ENCODE measurements at regions not wholly inside any gene's neighbourhood (a gene's known extent, or its start where the extent isn't known, plus 50 kb on each side); places are given as distances from the start of the nearest gene placed in this dataset.
A peak's percentile ranks its signal among the peaks of the same experiment; 100 is the strongest.

DNA sequence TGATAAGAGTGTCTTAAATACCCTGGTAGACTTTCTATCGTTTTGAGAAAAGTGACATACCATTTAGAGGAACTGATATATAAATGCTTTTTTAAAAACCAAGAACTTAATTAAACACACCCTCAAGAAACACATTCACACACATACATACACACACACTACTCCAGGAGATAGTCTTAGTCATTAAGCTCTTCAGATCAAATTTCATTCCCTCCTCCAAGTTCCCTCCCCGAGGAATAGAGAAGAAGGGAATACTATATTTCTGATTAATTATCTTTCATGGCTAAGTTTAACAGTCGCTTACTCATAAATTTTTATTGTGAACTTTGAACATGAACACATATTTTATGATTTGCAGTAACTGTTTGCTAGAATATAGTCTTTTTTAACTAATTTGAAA, 1109.5 kb downstream of the SLITRK1 start:
- Mint-ChIP-seq H3K36me3 (no peaks in the 10 kb centered on the region), H3K4me3 (no peak overlapping the region), H3K9me3 (peaks cover 0 to 9% (median 3%) of the 10 kb centered on the region in 8 donors), H3K27ac (no peak overlapping the region), H3K4me1 (no peaks in the 10 kb centered on the region), H3K27me3 (no peaks in the 10 kb centered on the region)
- H3K4me1 ChIP-seq (ENCODE audit: insufficient read depth, low read length): no peaks in the 10 kb centered on the region
- intact Hi-C loops (cut with micrococcal nuclease): no loop called here
- H3K4me3 ChIP-seq (ENCODE audit: low read length in 2 of 2): no peak overlapping the region
- no peaks in the 10 kb centered on the region for H3K27me3 ChIP-seq (ENCODE audit: insufficient read depth, low read length)
- POLR2A ChIA-PET (ENCODE audit: partially characterized antibody): no interaction called here
- no peak overlapping the region for H3K27ac ChIP-seq (ENCODE audit: low read depth, low read length)
- CTCF ChIA-PET (ENCODE audit: partially characterized antibody): no interaction called here
- DNase-seq: no peak
- no peaks in the 10 kb centered on the region for H3K36me3 ChIP-seq (ENCODE audit: insufficient read depth, low read length)
- no peaks in the 10 kb centered on the region for H3K9me3 ChIP-seq (ENCODE audit: control insufficient read depth in 1 of 2, low read length in 2 of 2)

DNA sequence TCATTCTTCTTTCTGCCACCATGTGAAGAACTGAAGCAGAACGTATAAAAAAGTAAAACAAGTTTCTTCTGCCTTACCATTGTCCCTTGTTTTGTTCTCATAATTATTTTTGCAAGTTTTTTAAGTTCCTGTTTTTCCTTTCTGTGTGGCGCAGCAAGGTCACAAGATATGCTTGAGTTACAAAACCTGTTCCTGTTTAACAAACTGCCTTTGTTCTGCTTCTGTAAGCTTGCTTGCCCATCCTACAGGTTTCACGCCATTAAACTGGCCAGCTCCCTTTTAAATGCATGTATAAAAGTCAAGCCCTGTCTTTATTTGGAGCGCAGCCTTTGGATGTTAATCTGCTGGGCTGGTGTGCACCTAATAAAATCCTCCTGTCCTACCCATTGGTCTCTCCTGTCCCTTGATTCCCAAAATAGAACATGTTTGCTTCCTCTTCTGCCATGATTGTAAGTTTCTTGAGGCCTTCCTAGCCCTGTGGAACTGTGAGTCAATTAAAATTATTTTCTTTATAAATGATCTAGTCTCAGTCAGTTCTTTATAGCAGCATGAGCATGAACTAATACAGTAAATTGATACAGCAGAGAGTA, 1115.4 kb downstream of the SLITRK1 start:
- Histone ChIP-seq H3K4me3 (ENCODE audit: low read length in 2 of 2) (no peak overlapping the region), H3K27me3 (ENCODE audit: insufficient read depth, low read length) (no peaks in the 10 kb centered on the region), H3K4me1 (ENCODE audit: insufficient read depth, low read length) (no peaks in the 10 kb centered on the region), H3K27ac (ENCODE audit: low read depth, low read length) (no peak overlapping the region), H3K36me3 (ENCODE audit: insufficient read depth, low read length) (no peaks in the 10 kb centered on the region), H3K9me3 (ENCODE audit: control insufficient read depth in 1 of 2, low read length in 2 of 2) (no peaks in the 10 kb centered on the region)
- DNase-seq: peak in 1 of 5 donors; percentile 22
- no peak overlapping the region for H3K27ac Mint-ChIP-seq
- H3K27me3 Mint-ChIP-seq: no peaks in the 10 kb centered on the region
- intact Hi-C loops (cut with micrococcal nuclease): no loop called here
- H3K9me3 Mint-ChIP-seq: peaks cover 2 to 17% (median 9%) of the 10 kb centered on the region in 8 donors
- POLR2A ChIA-PET (ENCODE audit: partially characterized antibody): no interaction called here
- H3K4me1 Mint-ChIP-seq: no peaks in the 10 kb centered on the region
- CTCF ChIA-PET (ENCODE audit: partially characterized antibody): no interaction called here
- no peaks in the 10 kb centered on the region for H3K36me3 Mint-ChIP-seq
- no peak overlapping the region for H3K4me3 Mint-ChIP-seq

DNA sequence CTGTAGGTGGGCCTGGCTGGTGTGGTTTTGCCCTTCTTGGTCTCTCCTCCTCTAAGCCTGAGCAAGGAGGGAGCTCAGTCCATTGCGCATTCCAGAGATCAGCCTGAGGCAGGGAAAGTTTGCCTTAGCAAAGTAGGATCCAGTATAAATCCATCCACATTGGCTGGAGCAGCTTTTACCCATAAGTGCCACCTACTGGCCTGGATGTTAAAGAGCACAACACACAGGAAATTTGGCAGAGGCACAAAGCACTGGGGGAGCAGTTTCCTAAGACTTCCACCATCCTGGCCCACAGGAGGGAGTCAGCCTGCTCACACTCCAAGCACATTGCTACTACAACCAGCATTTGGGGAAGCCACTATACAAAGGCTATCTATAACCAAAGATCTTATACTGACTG, 1124.2 kb downstream of the SLITRK1 start:
- H3K9me3 Mint-ChIP-seq: peaks cover 0 to 7% (median 0%) of the 10 kb centered on the region in 8 donors
- intact Hi-C loops (cut with micrococcal nuclease): no loop called here
- no peaks in the 10 kb centered on the region for H3K27me3 Mint-ChIP-seq
- ChIA-PET CTCF (ENCODE audit: partially characterized antibody) (no interaction called here), POLR2A (ENCODE audit: partially characterized antibody) (no interaction called here)
- H3K36me3 ChIP-seq (ENCODE audit: insufficient read depth, low read length): no peaks in the 10 kb centered on the region
- no peak overlapping the region for H3K27ac ChIP-seq (ENCODE audit: low read depth, low read length)
- H3K4me3 ChIP-seq (ENCODE audit: low read length in 2 of 2): no peak overlapping the region
- H3K27ac Mint-ChIP-seq: no peak overlapping the region
- H3K9me3 ChIP-seq (ENCODE audit: control insufficient read depth in 1 of 2, low read length in 2 of 2): no peaks in the 10 kb centered on the region
- H3K4me1 ChIP-seq (ENCODE audit: insufficient read depth, low read length): no peaks in the 10 kb centered on the region
- DNase-seq: no peak
- H3K36me3 Mint-ChIP-seq: no peaks in the 10 kb centered on the region
- no peaks in the 10 kb centered on the region for H3K27me3 ChIP-seq (ENCODE audit: insufficient read depth, low read length)
- H3K4me3 Mint-ChIP-seq: no peak overlapping the region
- no peaks in the 10 kb centered on the region for H3K4me1 Mint-ChIP-seq

DNA sequence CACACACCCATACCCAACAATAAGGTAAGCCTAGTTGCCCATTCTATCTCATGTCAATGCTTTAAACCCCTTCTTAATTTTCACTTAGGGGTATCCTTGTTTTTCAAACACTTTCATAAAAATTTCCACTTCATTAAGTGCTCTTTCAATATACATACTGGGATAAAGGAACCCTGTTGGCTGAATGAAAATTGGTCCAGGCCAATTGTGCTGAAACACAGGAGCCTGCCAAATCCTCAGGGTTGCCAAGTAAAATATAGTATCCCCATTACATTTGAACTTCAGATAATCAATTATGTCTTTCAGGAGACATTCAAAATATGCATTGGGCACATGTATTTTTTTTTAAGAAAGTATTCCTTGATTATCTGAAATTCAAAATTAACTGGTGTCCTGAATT, 1131.1 kb downstream of the SLITRK1 start:
- POLR2A ChIA-PET (ENCODE audit: partially characterized antibody): no interaction called here
- no peaks in the 10 kb centered on the region for H3K4me1 ChIP-seq (ENCODE audit: insufficient read depth, low read length)
- Mint-ChIP-seq H3K27ac (no peak overlapping the region), H3K4me1 (no peaks in the 10 kb centered on the region), H3K9me3 (peaks cover 0 to 2% (median 0%) of the 10 kb centered on the region in 8 donors), H3K36me3 (no peaks in the 10 kb centered on the region), H3K27me3 (no peaks in the 10 kb centered on the region), H3K4me3 (no peak overlapping the region)
- CTCF ChIA-PET (ENCODE audit: partially characterized antibody): no interaction called here
- H3K36me3 ChIP-seq (ENCODE audit: insufficient read depth, low read length): no peaks in the 10 kb centered on the region
- DNase-seq: no peak
- no peak overlapping the region for H3K4me3 ChIP-seq (ENCODE audit: low read length in 2 of 2)
- H3K27ac ChIP-seq (ENCODE audit: low read depth, low read length): no peak overlapping the region
- no peaks in the 10 kb centered on the region for H3K27me3 ChIP-seq (ENCODE audit: insufficient read depth, low read length)
- no peaks in the 10 kb centered on the region for H3K9me3 ChIP-seq (ENCODE audit: control insufficient read depth in 1 of 2, low read length in 2 of 2)
- intact Hi-C loops (cut with micrococcal nuclease): no loop called here

DNA sequence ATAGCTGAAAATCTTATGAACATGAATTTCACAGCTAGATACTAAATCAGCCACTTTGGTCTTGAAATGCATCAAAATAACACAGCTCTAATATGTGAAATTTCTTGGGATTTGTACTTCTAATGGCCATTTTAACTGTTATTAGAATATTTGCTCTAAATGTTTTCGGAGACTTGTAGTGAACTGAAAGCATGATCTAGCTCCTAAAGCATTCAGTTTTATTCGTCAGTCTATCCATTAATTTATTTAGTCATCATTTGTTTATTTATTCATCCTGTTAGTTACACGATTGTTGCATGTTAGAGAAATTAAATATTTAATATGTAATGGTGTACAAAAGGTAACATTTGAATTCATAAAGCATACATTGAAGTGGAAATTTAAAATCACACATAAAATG, 1132.7 kb downstream of the SLITRK1 start:
- Mint-ChIP-seq H3K27me3 (no peaks in the 10 kb centered on the region), H3K27ac (no peak overlapping the region), H3K9me3 (peaks cover 0 to 2% (median 0%) of the 10 kb centered on the region in 8 donors), H3K36me3 (no peaks in the 10 kb centered on the region), H3K4me3 (no peak overlapping the region), H3K4me1 (no peaks in the 10 kb centered on the region)
- Histone ChIP-seq H3K4me1 (ENCODE audit: insufficient read depth, low read length) (no peaks in the 10 kb centered on the region), H3K36me3 (ENCODE audit: insufficient read depth, low read length) (no peaks in the 10 kb centered on the region), H3K27ac (ENCODE audit: low read depth, low read length) (no peak overlapping the region), H3K27me3 (ENCODE audit: insufficient read depth, low read length) (no peaks in the 10 kb centered on the region), H3K9me3 (ENCODE audit: control insufficient read depth in 1 of 2, low read length in 2 of 2) (no peaks in the 10 kb centered on the region), H3K4me3 (ENCODE audit: low read length in 2 of 2) (no peak overlapping the region)
- intact Hi-C loops (cut with micrococcal nuclease): no loop called here
- no peak for DNase-seq
- ChIA-PET POLR2A (ENCODE audit: partially characterized antibody) (no interaction called here), CTCF (ENCODE audit: partially characterized antibody) (interaction anchor here (1.0 kb wide), 1 partner anchor 9 kb away, joined by 4 read pairs; no protein-coding TSS in a partner anchor)

DNA sequence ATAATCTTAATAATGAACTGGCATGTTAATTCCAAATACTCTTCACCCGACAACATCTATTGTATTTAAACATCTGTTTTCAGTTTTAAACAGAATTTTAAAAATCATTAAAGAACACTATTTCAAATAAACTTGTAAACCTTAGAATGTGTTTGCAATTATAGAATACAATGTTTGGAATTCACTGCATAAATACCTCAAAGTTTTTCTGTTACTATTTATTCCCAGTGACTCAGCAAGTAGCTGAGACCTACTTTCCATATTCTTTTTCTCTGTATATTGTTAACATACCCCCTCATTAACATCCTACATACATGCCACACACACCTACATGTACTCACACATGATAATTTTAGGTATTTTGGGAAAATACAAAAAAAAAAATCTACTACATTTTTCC, 1134.3 kb downstream of the SLITRK1 start:
- Mint-ChIP-seq H3K27ac (no peak overlapping the region), H3K27me3 (no peaks in the 10 kb centered on the region), H3K4me3 (no peak overlapping the region), H3K4me1 (no peaks in the 10 kb centered on the region), H3K9me3 (peaks cover 0 to 2% (median 0%) of the 10 kb centered on the region in 8 donors), H3K36me3 (no peaks in the 10 kb centered on the region)
- no peak for DNase-seq
- ChIA-PET CTCF (ENCODE audit: partially characterized antibody) (no interaction called here), POLR2A (ENCODE audit: partially characterized antibody) (no interaction called here)
- Histone ChIP-seq H3K4me3 (ENCODE audit: low read length in 2 of 2) (no peak overlapping the region), H3K27ac (ENCODE audit: low read depth, low read length) (no peak overlapping the region), H3K27me3 (ENCODE audit: insufficient read depth, low read length) (no peaks in the 10 kb centered on the region), H3K9me3 (ENCODE audit: control insufficient read depth in 1 of 2, low read length in 2 of 2) (no peaks in the 10 kb centered on the region), H3K36me3 (ENCODE audit: insufficient read depth, low read length) (no peaks in the 10 kb centered on the region), H3K4me1 (ENCODE audit: insufficient read depth, low read length) (no peaks in the 10 kb centered on the region)
- intact Hi-C loops (cut with micrococcal nuclease): no loop called here

DNA sequence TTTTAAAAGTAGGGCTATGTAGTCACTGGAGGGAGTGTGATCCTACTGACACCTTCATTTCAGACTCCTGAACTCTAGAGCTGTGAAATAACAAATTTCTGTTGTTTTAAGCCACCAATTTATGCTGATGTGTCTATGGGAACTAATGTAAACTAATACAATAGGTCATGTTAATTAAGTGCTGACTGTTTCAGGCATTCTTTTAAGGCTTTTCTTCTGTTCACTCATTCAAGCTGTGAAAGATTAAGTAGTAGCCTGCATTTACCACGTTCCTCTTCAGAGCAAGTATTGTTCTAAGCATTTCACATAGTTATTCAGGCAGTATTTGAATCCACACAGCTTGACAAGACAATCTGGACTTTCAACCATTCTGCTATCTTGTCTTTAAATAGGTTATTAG, 1135.0 kb downstream of the SLITRK1 start:
- intact Hi-C loops (cut with micrococcal nuclease): no loop called here
- Mint-ChIP-seq H3K4me3 (no peak overlapping the region), H3K27ac (no peak overlapping the region), H3K27me3 (no peaks in the 10 kb centered on the region), H3K9me3 (peaks cover 0 to 2% (median 0%) of the 10 kb centered on the region in 8 donors), H3K4me1 (no peaks in the 10 kb centered on the region), H3K36me3 (no peaks in the 10 kb centered on the region)
- CTCF ChIA-PET (ENCODE audit: partially characterized antibody): no interaction called here
- DNase-seq: no peak
- H3K4me3 ChIP-seq (ENCODE audit: low read length in 2 of 2): no peak overlapping the region
- no peaks in the 10 kb centered on the region for H3K9me3 ChIP-seq (ENCODE audit: control insufficient read depth in 1 of 2, low read length in 2 of 2)
- POLR2A ChIA-PET (ENCODE audit: partially characterized antibody): no interaction called here
- H3K4me1 ChIP-seq (ENCODE audit: insufficient read depth, low read length): no peaks in the 10 kb centered on the region
- no peaks in the 10 kb centered on the region for H3K27me3 ChIP-seq (ENCODE audit: insufficient read depth, low read length)
- H3K36me3 ChIP-seq (ENCODE audit: insufficient read depth, low read length): no peaks in the 10 kb centered on the region
- H3K27ac ChIP-seq (ENCODE audit: low read depth, low read length): no peak overlapping the region

DNA sequence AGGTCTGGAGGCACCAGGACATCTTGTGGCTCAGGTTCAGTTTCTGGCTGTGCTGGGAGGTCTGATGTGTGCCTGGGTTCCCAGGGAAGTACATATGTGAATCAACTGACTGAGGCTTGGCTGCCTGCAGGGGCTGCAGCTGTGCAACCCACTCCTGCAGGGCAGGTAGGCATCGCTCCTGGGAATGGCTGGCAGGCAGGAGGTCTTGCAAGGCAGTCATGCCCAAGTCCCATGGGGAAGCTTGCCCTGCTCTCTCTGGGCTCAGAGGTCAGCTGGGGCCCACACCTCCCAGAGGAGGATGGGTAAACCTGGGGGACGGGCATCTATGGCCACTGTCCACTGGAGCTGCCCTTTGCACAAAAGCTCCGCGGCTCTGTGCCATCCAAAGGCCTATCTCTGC, 1141.8 kb downstream of the SLITRK1 start:
- CTCF ChIA-PET (ENCODE audit: partially characterized antibody): interaction anchor here (1.3 kb wide), 1 partner anchor 9 kb away, joined by 4 read pairs; no protein-coding TSS in a partner anchor
- no peaks in the 10 kb centered on the region for H3K4me1 ChIP-seq (ENCODE audit: insufficient read depth, low read length)
- POLR2A ChIA-PET (ENCODE audit: partially characterized antibody): no interaction called here
- no peak overlapping the region for H3K4me3 ChIP-seq (ENCODE audit: low read length in 2 of 2)
- Mint-ChIP-seq H3K4me3 (no peak overlapping the region), H3K36me3 (no peaks in the 10 kb centered on the region), H3K4me1 (no peaks in the 10 kb centered on the region), H3K27ac (no peak overlapping the region), H3K27me3 (no peaks in the 10 kb centered on the region), H3K9me3 (peaks cover 0 to 27% (median 15%) of the 10 kb centered on the region in 8 donors)
- no peaks in the 10 kb centered on the region for H3K9me3 ChIP-seq (ENCODE audit: control insufficient read depth in 1 of 2, low read length in 2 of 2)
- DNase-seq: no peak
- intact Hi-C loops (cut with micrococcal nuclease): no loop called here
- H3K36me3 ChIP-seq (ENCODE audit: insufficient read depth, low read length): no peaks in the 10 kb centered on the region
- H3K27ac ChIP-seq (ENCODE audit: low read depth, low read length): no peak overlapping the region
- H3K27me3 ChIP-seq (ENCODE audit: insufficient read depth, low read length): no peaks in the 10 kb centered on the region

Data from CD4-positive, alpha-beta memory T cell (primary cell).